K562 (cell line): ENCODE measurements at regions not wholly inside any gene's neighbourhood (a gene's known extent, or its start where the extent isn't known, plus 50 kb on each side); places are given as distances from the start of the nearest gene placed in this dataset.

Experiments
- BRD4 ChIP-seq: fragments of 200-600 bp; sonication (generic); IDR thresholded peaks from 2 replicates; pipeline ENCODE4 v1.6.1; 2017; ENCODE audit warnings: inconsistent platforms
- ETV6 ChIP-seq, 3 experiments: fragments of 150-350 bp in 1 of 3; sonication (generic) in 1 of 3; formaldehyde crosslinking in 1 of 3; IDR thresholded peaks; 2 replicates each; pipeline versions ENCODE4 v1.6.1 to v1.8.0; 2014 to 2022; ENCODE audit warnings: borderline replicate concordance in 2 of 3, low read depth in 2 of 3, antibody characterized with exemption in 1 of 3, low read length in 1 of 3, mild to moderate bottlenecking in 1 of 3, missing genetic modification reagents in 1 of 3
- FOXP1 ChIP-seq: sonication (generic); formaldehyde crosslinking; IDR thresholded peaks from 2 replicates; pipeline ENCODE4 v1.8.0; 2022; ENCODE audit warnings: mild to moderate bottlenecking, missing genetic modification reagents
- GTF3C2 ChIP-seq: IDR thresholded peaks from 3 replicates; pipeline ENCODE4 v1.6.1; 2011; ENCODE audit warnings: borderline replicate concordance, mild to moderate bottlenecking, moderate library complexity; ENCODE audit not compliant: insufficient read length; ENCODE audit errors: extremely low read depth
- MGA ChIP-seq: fragments of 450-650 bp; IDR thresholded peaks from 2 replicates; pipeline ENCODE4 v1.6.1; 2016; ENCODE audit warnings: mild to moderate bottlenecking, moderate library complexity
- RBM34 ChIP-seq: fragments of 200-400 bp; formaldehyde crosslinking; IDR thresholded peaks from 2 replicates; pipeline ENCODE4 v1.6.1; 2018; ENCODE audit warnings: low read length, borderline replicate concordance; ENCODE audit not compliant: insufficient read depth
- SNAPC5 ChIP-seq: fragments of 250-450 bp; sonication (Bioruptor Pico); IDR thresholded peaks from 2 replicates; pipeline ENCODE4 v1.8.0; 2021; ENCODE audit warnings: moderate library complexity, mild to moderate bottlenecking, inconsistent platforms
- TCF15 ChIP-seq: fragments of 250-450 bp; sonication (Bioruptor Pico); IDR thresholded peaks from 2 replicates; pipeline ENCODE4 v1.8.0; 2022; ENCODE audit warnings: moderate library complexity, mild to moderate bottlenecking, inconsistent platforms
- ZHX1 ChIP-seq: fragments of 150-350 bp; conservative IDR thresholded peaks from 2 replicates; pipeline ENCODE4 v1.6.1; 2014; ENCODE audit warnings: low read length

- TF ChIP-seq FOXP1 (CRISPR knock-in tag) (no peak), TCF15 (no peak), GTF3C2 (no peak), MGA (no peak), RBM34 (no peak), BRD4 (no peak), SNAPC5 (no peak), ZHX1 (no peak), ETV6 (IDR thresholded peaks at IDR 0.05; ENCODE audit: borderline replicate concordance in 1 of 2, low read depth in 2 of 2, low read length in 1 of 2) (no peak), ETV6 (CRISPR knock-in tag; IDR thresholded peaks at IDR 0.05; ENCODE audit: borderline replicate concordance) (no peak)
Measured at GRCh38 chr2:43024515-43025011, 201.8 kb downstream of the ZFP36L2 start (continued).
